SJSA1 (cell line): ENCODE measurements at regions not wholly inside any gene's neighbourhood (a gene's known extent, or its start where the extent isn't known, plus 50 kb on each side); places are given as distances from the start of the nearest gene placed in this dataset.

Experiments
- DNase-seq, 2 experiments: peaks; one replicate each; pipeline ENCODE4 v3.0.0-alpha.2; 2015 to 2020; ENCODE audit warnings: low spot score in 2 of 2, low read depth in 1 of 2
- H3K27ac ChIP-seq: fragments of 250-450 bp; sonication (Bioruptor Pico); 2 replicates; pipeline ENCODE4 v1.5.1; 2020; ENCODE audit warnings: mild to moderate bottlenecking, moderate library complexity
- H3K27me3 ChIP-seq: fragments of 250-450 bp; sonication (Bioruptor Pico); replicated peaks from 2 replicates; pipeline ENCODE4 v1.5.1; 2020; ENCODE audit warnings: mild to moderate bottlenecking, moderate library complexity
- H3K36me3 ChIP-seq: fragments of 250-450 bp; sonication (Bioruptor Pico); 2 replicates; pipeline ENCODE4 v1.5.1; 2020; ENCODE audit warnings: mild to moderate bottlenecking
- H3K4me1 ChIP-seq: fragments of 250-450 bp; sonication (Bioruptor Pico); replicated peaks from 2 replicates; pipeline ENCODE4 v1.6.1; 2021; ENCODE audit warnings: mild to moderate bottlenecking
- H3K4me3 ChIP-seq: fragments of 250-450 bp; sonication (Bioruptor Pico); 2 replicates; pipeline ENCODE4 v1.5.1; 2020; ENCODE audit warnings: mild to moderate bottlenecking
- H3K9me3 ChIP-seq: fragments of 250-450 bp; sonication (Bioruptor Pico); replicated peaks from 2 replicates; pipeline ENCODE4 v1.5.1; 2020; ENCODE audit warnings: mild to moderate bottlenecking

DNA sequence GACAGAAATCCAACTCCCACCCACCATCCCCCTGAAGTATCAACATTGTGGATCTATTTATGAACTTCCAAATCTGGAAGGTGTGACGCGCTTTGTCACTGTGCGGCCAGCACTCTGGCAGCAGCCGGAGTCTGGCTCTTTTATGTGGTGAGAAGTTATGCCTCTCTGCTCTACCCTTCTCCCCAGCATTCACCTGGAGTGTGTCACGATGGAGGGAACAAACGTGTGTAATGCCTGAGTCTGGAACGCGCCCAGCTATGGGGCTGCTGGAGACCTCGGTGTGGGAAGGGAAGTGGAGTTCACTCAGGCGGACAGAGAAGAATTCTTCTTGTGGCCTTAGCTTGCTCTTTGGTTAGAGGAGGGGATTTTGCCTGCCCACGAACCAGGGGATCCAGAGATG is 222.1 kb upstream of the RPL34 start:
- Histone ChIP-seq H3K4me3 (no peak overlapping the region), H3K4me1 (0 out of 2 replicates have a peak, but pooled peaks cover 3% of the 10 kb centered on the region), H3K36me3 (no peaks in the 10 kb centered on the region), H3K27ac (no peak overlapping the region), H3K9me3 (no peaks in the 10 kb centered on the region), H3K27me3 (no peaks in the 10 kb centered on the region)
- DNase-seq = no peak

DNA sequence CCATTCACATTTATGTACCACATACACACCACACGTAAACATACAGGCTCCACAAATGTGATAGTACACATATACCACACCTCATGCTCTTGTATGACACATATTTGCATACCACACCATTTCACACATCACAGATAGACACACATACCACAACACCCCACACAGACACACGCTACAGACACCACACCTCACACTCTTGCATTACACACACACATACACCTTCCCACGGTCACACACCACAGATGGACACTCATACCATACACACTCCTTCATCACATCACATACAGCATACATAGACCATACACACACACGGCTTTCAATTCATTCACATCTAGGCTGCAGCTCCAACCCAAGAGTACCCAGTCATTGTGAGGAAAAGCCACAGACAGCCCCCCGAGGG is 222.5 kb upstream of the RPL34 start:
- 0 out of 2 replicates have a peak, but pooled peaks cover 3% of the 10 kb centered on the region for H3K4me1 ChIP-seq
- no peak for DNase-seq
- H3K9me3 ChIP-seq = no peaks in the 10 kb centered on the region
- H3K4me3 ChIP-seq = no peak overlapping the region
- H3K36me3 ChIP-seq = no peaks in the 10 kb centered on the region
- no peak overlapping the region for H3K27ac ChIP-seq
- no peaks in the 10 kb centered on the region for H3K27me3 ChIP-seq

GRCh38 chr4:108396900-108397497 is 223.4 kb upstream of the RPL34 start:
- Histone ChIP-seq H3K9me3 (no peaks in the 10 kb centered on the region), H3K27ac (no peak overlapping the region), H3K4me3 (no peak overlapping the region), H3K36me3 (no peaks in the 10 kb centered on the region), H3K4me1 (peaks cover 6% of the 10 kb centered on the region), H3K27me3 (no peaks in the 10 kb centered on the region)
- DNase-seq = no peak

DNA sequence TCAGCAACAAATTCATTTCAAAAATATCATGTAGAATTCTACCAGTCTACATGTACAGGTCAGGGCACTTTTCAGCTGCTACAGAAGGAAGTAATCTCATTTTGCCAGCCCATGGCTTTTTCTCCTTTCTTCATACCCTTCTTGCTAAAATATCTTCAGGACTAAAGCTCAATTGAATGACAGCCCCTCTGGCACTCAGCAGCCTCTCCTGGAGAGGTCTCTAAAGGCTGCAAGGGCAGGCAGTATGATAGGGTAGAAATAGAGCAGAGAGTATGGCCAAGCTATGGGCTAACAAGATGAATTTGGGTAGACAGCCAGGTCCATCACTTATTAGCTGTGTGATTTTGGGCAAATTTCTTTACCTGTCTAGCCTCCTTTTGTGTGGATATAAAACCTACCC is 224.6 kb upstream of the RPL34 start:
- no peaks in the 10 kb centered on the region for H3K27me3 ChIP-seq
- no peak overlapping the region for H3K27ac ChIP-seq
- no peaks in the 10 kb centered on the region for H3K36me3 ChIP-seq
- peaks cover 14% of the 10 kb centered on the region for H3K4me1 ChIP-seq
- H3K9me3 ChIP-seq = no peaks in the 10 kb centered on the region
- no peak overlapping the region for H3K4me3 ChIP-seq
- DNase-seq = no peak

- H3K9me3 ChIP-seq = no peaks in the 10 kb centered on the region
- DNase-seq = no peak
- peaks cover 14% of the 10 kb centered on the region for H3K4me1 ChIP-seq
- H3K36me3 ChIP-seq = no peaks in the 10 kb centered on the region
- no peak overlapping the region for H3K27ac ChIP-seq
- H3K4me3 ChIP-seq = no peak overlapping the region
- H3K27me3 ChIP-seq = no peaks in the 10 kb centered on the region
Observed at GRCh38 chr4:108393890-108394472, 225.2 kb upstream of the LEF1 start.

DNA sequence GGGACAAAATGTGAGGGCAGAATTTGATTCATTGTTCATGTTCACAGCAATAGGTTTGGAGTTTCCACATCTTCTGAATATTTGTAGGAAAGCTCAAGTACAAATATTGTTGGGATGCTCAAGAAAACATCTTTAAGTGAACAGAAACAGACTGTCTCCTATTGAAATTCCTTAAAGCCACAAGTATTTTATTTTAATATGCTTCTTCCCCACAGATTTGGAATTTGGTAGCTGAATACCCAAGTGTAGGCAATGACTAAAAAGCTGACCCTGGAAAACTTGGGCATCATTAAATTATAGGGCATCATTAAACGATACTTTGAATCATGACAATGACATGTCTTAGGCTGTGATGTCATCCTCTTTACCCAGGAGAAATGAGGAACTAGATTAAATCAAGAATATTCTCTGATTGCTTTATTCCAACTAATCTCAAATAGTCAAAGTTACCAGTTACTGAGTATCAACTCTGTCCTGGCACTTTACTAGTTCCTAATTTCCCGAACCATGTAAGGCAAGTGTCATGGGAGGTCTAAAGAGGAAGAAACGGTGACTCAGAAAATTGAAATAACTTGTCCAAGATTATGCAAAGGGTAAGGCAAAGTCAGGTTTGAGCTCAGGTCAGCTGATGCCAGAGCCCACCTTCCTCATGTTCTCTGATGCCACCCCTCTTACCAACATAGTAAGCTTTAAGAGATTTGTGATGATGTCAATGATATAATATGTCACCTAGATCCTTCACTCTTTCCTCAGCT is 223.1 kb upstream of the LEF1 start:
- H3K27me3 ChIP-seq = no peaks in the 10 kb centered on the region
- H3K36me3 ChIP-seq = no peaks in the 10 kb centered on the region
- no peak overlapping the region for H3K4me3 ChIP-seq
- no peaks in the 10 kb centered on the region for H3K9me3 ChIP-seq
- H3K4me1 ChIP-seq = peaks cover 14% of the 10 kb centered on the region
- no peak overlapping the region for H3K27ac ChIP-seq
- peak in 1 of 2 experiments; percentile 17 for DNase-seq

DNA sequence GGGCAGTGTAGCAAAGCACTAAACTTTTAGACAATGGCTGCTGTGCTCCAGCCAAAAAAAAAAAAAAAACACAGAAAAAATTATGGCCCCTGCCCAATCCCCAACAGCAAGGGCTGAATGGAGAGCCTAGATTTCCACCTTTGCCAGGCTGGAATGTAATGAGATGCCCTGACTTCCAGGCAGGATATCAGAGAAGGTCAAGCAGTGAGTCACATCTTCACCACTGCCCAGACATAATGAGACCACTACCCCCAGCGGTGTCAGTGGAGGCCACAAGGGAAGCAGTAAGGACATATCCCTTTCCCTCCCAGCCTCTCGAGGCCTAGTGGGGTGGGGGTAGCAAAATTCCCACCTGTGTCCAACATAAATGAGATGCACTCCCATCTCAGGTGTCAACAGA is 216.3 kb upstream of the LEF1 start:
- Histone ChIP-seq H3K27ac (no peak overlapping the region), H3K27me3 (no peaks in the 10 kb centered on the region), H3K36me3 (no peaks in the 10 kb centered on the region), H3K4me3 (no peak overlapping the region), H3K9me3 (no peaks in the 10 kb centered on the region), H3K4me1 (no peaks in the 10 kb centered on the region)
- no peak for DNase-seq

DNA sequence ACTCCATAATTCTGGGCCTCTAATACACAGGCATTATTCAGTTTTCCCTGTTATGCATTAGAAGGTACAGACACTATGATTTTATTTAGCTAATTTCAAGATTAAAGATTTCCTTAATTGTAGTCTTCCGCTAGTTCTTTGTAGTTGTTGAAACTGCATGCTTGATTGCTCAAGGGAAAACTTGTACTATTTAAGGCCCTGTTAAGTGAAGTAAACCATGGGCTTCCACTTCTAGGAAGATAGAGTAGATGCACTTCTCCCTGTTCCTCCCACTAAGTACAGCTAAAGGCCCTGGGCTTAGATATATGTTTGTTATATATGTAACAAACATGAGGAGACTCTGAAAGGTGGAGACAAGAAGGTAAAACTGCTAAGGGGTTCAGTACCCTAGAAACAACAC is 215.8 kb upstream of the LEF1 start:
- DNase-seq = no peak
- H3K27me3 ChIP-seq = no peaks in the 10 kb centered on the region
- no peaks in the 10 kb centered on the region for H3K4me1 ChIP-seq
- H3K4me3 ChIP-seq = no peak overlapping the region
- H3K36me3 ChIP-seq = no peaks in the 10 kb centered on the region
- H3K27ac ChIP-seq = no peak overlapping the region
- no peaks in the 10 kb centered on the region for H3K9me3 ChIP-seq

DNA sequence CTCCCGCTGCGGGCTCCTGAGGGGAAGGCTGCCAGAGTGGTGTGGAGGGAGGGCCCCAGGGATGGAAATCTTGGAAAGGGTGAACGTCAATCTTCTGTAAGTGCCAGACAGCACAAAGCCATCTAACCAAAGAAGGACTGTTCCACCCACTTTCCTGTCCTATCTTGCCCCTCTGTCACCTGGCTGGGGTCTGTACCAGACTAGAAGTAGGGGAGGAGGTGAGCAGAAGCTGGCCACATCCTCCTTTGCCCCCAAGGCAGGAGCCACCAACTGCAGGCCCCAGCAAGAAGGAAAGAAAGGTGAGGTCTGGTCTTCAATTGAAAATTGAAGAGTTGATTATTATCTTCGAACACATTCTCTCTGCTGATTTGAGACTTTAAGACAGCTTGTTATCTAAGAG is 214.4 kb upstream of the LEF1 start:
- H3K36me3 ChIP-seq = no peaks in the 10 kb centered on the region
- no peak overlapping the region for H3K4me3 ChIP-seq
- DNase-seq = no peak
- no peaks in the 10 kb centered on the region for H3K4me1 ChIP-seq
- no peak overlapping the region for H3K27ac ChIP-seq
- no peaks in the 10 kb centered on the region for H3K9me3 ChIP-seq
- H3K27me3 ChIP-seq = no peaks in the 10 kb centered on the region

- Histone ChIP-seq H3K4me1 (no peaks in the 10 kb centered on the region), H3K36me3 (no peaks in the 10 kb centered on the region), H3K9me3 (no peaks in the 10 kb centered on the region), H3K27me3 (no peaks in the 10 kb centered on the region), H3K27ac (no peak overlapping the region), H3K4me3 (no peak overlapping the region)
- DNase-seq = no peak
Observed at GRCh38 chr4:108382751-108383150, 214.0 kb upstream of the LEF1 start.

- H3K27me3 ChIP-seq = no peaks in the 10 kb centered on the region
- H3K36me3 ChIP-seq = no peaks in the 10 kb centered on the region
- DNase-seq = no peak
- H3K4me3 ChIP-seq = no peak overlapping the region
- H3K4me1 ChIP-seq = 0 out of 2 replicates have a peak, but pooled peaks cover 3% of the 10 kb centered on the region
- no peaks in the 10 kb centered on the region for H3K9me3 ChIP-seq
- H3K27ac ChIP-seq = no peak overlapping the region
Observed at GRCh38 chr4:108378164-108378563, 209.4 kb upstream of the LEF1 start.

- Histone ChIP-seq H3K27ac (no peak overlapping the region), H3K36me3 (no peaks in the 10 kb centered on the region), H3K9me3 (no peaks in the 10 kb centered on the region), H3K27me3 (no peaks in the 10 kb centered on the region), H3K4me1 (0 out of 2 replicates have a peak, but pooled peaks cover 3% of the 10 kb centered on the region), H3K4me3 (no peak overlapping the region)
- no peak for DNase-seq
Observed at GRCh38 chr4:108377021-108377420, 208.3 kb upstream of the LEF1 start.

GRCh38 chr4:108375434-108375833 is 206.7 kb upstream of the LEF1 start:
- H3K36me3 ChIP-seq = no peaks in the 10 kb centered on the region
- H3K27ac ChIP-seq = no peak overlapping the region
- no peak overlapping the region for H3K4me3 ChIP-seq
- no peaks in the 10 kb centered on the region for H3K9me3 ChIP-seq
- no peak for DNase-seq
- no peaks in the 10 kb centered on the region for H3K27me3 ChIP-seq
- H3K4me1 ChIP-seq = 0 out of 2 replicates have a peak, but pooled peaks cover 3% of the 10 kb centered on the region

DNA sequence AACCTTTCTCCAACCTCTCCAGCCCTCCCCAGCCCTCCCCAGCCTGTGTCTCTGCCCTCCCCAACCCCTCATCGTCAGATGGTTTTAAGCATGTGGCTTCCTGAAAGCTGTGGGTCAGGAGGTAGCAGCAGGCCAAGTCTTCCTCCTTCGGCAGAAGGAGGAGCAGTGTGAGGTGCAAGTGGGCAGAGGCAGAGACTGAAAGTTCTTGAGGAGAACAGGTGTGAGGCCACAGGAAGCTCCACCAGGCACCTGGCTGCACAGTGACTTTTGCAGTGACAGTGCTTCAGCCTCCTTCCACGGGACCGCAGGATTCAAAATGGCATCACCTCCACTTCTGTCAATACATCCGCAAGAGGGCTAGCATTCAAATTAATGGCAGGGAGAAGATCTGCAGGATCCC is 203.9 kb upstream of the LEF1 start:
- no peaks in the 10 kb centered on the region for H3K36me3 ChIP-seq
- no peak overlapping the region for H3K27ac ChIP-seq
- H3K4me3 ChIP-seq = no peak overlapping the region
- H3K9me3 ChIP-seq = 0 out of 2 replicates have a peak, but pooled peaks cover 2% of the 10 kb centered on the region
- H3K4me1 ChIP-seq = 0 out of 2 replicates have a peak, but pooled peaks cover 3% of the 10 kb centered on the region
- DNase-seq = no peak
- no peaks in the 10 kb centered on the region for H3K27me3 ChIP-seq
